NCI-H146 (cell line): ENCODE measurements at regions not wholly inside any gene's neighbourhood (a gene's known extent, or its start where the extent isn't known, plus 50 kb on each side); places are given as distances from the start of the nearest gene placed in this dataset.
"Not testable (repeated sequence)": the region's sequence is repeated elsewhere in the genome, so short reads cannot be mapped to it uniquely, and the experiment has no call there.

ENCODE experiments used
- DNase-seq: peaks from one replicate; lab custom pipeline; 2025; lab: John Stamatoyannopoulos, UW

- DNase-seq: no peak
Measured at GRCh38 chr3:154668835-154669234, 238.8 kb upstream of the GPR149 start.

DNA sequence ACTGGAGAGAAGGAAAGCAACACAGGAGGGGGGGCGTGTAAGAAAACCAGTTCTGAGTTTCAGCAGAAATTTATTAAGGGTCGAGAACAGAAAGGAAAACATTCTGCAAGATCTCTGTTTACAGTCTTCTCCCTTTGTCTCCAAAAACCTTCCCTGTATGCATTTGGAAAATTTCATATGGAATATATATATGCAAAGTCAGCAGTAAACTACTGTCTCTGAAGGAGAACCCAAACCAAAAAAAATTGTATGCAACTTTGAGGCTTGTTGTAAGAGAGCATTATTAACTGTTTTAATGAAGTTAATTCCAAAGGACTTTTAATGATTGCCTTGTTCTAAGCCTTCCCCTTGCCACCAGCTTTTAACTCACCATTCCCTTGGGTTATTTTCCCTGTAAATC lies 238.2 kb upstream of the GPR149 start:
- no peak for DNase-seq

- DNase-seq: no peak
Measured at GRCh38 chr3:154666542-154666941, 236.6 kb upstream of the GPR149 start.

DNA sequence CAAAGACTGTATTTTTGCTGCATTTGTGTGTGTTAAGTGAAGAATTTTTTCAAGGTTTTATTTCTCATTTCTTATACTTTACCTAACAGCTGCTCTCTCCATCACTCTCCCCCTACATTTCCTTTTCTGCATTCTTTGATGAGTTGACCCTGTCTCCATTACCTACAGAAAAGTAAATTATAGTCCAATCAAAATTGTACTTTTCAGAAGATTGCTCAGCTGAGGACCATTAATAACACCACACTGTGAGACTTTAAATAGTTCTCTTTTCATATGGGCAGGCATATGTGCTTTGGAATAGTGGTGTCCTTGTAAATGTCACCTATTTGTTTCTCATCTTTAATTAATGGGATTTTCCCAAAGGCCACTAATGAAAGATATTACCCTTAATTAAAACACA lies 234.7 kb upstream of the GPR149 start:
- DNase-seq: no peak

DNA sequence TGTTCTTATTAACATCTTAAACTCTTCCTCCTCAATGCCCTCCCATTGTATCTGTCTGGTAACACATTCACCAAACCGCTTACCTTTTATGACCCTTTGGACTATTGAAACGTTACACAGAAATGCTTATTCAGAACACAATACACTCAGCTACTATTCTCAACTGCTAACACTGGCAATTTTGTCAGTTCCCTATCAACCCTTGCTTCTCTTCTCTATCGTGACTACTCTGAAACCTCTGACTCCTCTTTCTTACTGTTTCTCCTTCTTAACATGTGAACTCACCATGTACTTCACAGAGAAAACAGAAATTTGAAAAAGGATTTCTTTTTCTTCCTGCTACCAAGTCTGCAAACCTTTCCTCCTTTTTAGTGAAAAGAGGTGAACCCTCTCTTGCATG lies 232.9 kb upstream of the GPR149 start:
- no peak for DNase-seq

DNA sequence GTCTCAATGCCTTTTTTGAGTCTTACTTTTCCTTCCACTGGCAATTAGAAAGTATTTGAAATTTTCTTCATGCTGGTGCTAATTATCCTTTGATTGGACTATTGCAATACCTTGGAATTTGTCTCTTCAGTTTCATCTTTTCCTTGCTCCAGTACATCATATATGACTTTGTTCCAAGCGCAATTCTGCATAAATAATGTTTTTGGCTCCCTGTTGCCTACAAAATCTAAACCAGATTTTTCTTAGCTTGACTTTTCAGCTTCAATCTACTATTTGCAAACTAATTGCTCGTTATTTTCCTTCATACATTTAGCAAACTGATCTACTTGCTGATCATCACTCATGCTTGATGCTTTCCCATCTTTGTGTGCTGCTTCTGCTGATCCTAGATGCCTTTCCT lies 230.8 kb upstream of the GPR149 start:
- DNase-seq: no peak

DNA sequence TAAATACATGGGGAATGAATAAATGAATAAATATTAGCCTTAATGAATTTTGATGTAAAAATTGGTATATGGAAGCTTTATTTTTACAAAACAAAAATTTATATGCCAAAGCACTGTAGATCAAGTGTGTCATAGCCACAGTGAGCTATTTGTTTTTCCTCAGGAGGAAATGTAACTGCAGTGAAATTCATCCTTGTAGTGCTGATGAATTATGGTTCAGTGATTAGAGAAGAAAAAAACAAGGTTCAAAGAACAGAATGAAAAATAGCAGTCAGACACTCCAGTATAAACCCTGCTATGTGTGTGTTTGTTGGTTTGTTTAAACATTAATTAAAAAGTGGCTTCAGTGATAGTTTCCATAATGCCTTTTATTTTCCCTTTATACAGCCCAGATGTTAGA lies 228.0 kb upstream of the GPR149 start:
- no peak for DNase-seq

DNA sequence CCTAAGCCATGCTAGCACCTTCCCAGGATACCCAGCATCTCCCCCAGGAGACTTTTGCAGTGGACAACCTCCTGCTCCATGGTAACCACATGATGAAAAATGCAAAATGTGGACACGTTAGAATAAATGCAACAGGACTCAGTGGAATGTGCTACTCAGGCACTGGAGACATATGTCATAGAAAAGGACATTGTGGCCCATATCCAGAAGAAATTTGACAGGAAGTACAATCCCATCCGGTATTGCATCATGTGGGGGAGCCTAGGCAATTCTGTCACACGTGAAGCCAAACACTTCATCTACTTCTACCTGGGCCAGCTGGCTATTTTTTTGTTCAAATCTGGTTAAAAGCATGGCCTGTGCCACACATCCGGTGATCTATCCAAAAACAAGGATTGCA lies 227.2 kb upstream of the GPR149 start:
- DNase-seq: no peak

- DNase-seq: no peak
Measured at GRCh38 chr3:154656486-154656885, 226.5 kb upstream of the GPR149 start.

DNA sequence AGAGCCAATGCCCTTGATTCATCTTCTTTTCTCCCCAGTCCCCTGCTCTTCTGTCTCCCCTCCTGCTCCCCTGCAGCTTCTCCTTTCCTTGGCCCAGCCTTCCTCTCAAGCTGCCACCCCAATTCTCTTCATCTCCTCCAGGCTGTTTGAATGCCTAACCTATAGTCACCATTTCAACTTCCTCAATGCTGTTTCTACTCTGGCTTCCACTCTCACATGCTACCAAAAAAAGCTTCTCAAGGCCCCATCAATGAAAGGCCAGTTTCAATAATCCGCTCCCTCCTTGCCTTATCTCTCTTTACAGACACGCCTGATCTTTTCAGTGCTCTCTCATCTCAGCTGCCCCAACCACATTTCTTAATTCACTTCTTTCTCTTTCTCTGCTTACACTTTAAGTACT lies 212.2 kb upstream of the GPR149 start:
- DNase-seq: no peak

DNA sequence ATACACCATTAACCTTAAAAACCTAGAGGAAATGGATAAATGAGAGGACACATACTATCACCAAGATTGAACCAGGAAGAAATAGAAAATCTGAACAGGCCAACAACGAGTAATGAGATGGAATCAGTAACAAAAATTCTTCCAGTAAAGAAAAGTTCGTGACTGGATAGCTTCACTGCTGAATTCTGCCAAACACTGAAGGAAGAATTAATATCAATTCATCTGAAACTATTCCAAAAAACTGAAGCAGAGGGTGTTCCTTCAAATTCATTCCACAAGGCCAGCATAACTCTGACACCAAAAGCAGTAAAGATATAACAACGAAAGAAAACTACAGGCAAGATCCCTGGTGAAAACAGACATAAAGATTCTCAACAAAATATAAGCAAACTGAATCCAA lies 195.8 kb upstream of the GPR149 start:
- DNase-seq: no peak

- not testable (repeated sequence) for DNase-seq
Measured at GRCh38 chr3:154619621-154620020, 189.6 kb upstream of the GPR149 start.

DNA sequence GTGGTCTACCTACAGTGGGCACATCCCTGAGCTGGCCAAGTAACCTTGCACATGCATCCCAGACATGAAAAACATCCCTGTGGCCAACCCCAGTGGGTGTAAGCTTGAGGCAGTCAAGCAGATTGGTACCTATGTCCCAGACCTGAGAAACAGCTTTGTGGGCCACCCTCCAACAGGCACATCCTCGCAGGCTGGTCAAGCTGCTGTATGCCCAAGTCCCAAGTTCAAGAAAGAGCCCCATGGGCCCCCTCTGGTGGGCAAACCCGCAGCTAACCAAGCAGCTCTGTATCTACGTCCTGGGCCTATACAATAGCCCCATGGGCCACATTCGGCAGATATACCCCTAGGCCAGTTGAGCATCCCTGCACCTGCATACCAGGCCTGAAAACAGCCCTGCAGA lies 186.3 kb upstream of the GPR149 start:
- DNase-seq: no peak

GRCh38 chr3:154615471-154615870 lies 185.5 kb upstream of the GPR149 start:
- DNase-seq: no peak

DNA sequence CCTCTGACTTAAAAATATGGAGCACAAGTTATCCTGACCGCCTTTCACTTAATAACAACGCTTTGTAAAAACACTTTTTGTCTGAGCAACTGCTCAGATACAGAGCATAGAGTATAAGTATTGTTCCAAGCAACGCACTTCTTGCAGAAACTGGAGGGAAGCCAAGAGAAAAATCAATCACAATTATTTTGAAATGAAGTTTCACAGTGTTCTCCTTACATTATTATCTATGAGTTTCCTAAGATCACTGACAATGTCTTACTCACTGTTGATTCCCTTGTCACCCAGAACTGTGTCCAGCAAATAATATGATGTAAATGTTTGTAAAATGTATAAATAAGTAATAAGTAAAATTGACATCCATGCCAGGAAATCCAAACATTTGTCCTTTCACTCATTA lies 184.6 kb upstream of the GPR149 start:
- no peak for DNase-seq

DNA sequence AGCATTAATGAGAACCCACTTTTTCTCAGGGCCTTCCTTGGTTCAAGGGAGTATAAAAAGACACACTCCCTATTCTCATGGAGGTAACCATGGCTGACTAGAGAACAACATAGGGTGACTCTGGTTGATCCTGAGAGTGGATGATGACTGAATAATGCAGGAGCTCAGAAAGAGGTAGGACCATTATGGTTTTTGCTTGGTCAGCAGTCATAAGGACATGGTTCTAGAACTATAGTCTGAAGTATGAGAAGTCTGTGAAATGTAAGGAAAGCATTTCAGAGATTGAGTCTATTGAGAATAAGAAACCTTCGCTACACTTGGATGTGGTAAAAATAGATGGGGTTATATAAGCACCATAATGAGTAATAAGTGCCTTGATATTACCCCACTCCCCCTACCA lies 184.1 kb upstream of the GPR149 start:
- DNase-seq: no peak

DNA sequence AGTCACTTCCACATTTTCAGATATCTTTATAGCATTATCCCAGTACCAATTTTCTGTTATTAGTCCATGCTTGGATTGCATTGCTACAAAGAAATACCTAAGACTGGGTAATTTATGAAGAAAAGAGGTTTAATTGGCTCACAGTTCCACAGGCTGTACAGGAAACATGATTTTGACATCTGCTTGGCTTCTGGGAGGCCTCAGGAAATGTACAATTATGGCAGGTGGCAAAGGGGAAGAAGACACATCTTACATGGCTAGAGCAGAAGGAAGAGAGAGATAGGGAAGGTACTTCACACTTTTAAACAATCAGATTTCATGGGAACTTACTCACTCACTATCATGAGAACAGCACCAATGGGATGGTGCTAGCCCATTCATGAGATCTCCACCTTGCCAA lies 172.3 kb upstream of the GPR149 start:
- DNase-seq: no peak

DNA sequence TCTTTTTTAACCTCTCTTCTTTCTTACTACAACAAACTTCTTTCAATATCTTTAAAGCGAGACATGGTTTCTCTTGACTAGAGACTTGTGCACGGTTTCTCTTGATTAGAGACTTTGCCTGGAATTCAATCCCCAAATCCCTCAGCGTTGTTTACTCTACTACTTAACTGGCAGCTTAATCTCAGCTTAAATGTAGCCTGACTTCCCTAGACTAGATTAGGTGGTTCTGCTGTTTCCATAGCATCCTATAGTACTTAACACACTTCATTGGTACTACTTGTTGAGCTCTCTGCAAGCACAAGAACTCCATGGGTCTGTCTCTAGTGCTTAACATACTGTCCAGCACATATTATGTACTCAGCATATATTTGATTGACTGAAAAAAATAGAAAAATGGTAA lies 168.2 kb upstream of the GPR149 start:
- DNase-seq: no peak

DNA sequence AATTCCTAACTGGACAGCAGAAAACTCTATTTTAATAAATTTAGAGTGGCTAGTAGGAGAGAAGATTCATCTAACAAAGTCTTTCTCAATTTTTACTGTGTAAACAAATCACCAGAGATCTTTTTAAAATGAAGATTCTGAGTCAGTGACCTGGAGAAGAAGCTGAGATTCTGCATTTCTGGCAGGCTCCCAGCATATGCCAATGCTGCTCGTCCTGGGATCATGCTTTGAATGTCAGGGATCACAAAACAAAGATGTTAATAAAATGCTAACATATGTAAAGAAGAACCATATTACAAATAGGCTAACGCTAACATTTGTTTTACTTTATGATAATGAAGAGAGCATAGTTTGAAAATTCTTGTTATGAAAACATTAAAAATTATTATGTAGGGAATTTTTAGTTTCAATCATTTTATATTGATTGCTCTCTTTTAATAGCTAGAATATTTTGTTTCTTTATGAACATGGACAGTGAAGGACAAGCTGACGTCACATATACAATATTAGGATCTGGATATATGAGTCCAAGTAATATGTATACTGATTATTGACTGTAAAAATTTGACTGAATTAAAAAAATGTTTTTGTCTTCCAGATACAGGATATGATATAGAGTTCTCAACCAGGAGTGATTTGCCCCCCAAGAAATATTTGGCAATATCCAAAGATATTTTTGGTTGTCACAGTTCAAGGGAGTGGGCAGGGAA lies 160.8 kb upstream of the GPR149 start:
- no peak for DNase-seq

- DNase-seq: no peak
Measured at GRCh38 chr3:154588831-154589230, 158.8 kb upstream of the GPR149 start.

- DNase-seq: no peak
Measured at GRCh38 chr3:154584974-154585373, 155.0 kb upstream of the GPR149 start.

- no peak for DNase-seq
Measured at GRCh38 chr3:154584041-154584440, 154.1 kb upstream of the GPR149 start.

GRCh38 chr3:154583086-154583634 lies 153.2 kb upstream of the GPR149 start:
- DNase-seq: no peak

DNA sequence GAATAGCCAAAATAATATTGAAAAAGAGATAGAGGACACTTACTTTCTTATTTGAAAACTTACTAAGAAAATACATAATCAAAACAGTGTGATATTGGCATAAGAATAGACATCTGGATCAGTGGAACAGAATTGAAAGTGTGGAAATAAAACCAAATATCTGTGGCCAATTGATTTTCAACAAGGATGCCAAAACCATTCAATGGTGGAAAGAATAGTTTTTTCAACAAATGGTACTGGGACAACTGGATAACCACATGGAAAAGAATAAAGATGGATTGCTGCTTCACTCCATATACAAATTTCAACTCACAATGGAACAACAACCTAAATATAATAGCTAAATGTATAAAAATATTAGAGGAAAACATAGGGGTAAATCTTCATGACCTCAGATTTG lies 152.5 kb upstream of the GPR149 start:
- DNase-seq: no peak
